Breast epithelium (tissue), 3 donors: ENCODE measurements at regions not wholly inside any gene's neighbourhood (a gene's known extent, or its start where the extent isn't known, plus 50 kb on each side); places are given as distances from the start of the nearest gene placed in this dataset.

Experiments used
- CTCF ChIP-seq, 3 donors: fragments of 450-650 bp; IDR thresholded peaks; one replicate each; pipeline ENCODE4 v1.5.1; 2016 to 2017; ENCODE audit warnings: antibody characterized with exemption in 3 of 3, mild to moderate bottlenecking in 3 of 3, moderate library complexity in 3 of 3
- POLR2A ChIP-seq: fragments of 450-650 bp; IDR thresholded peaks from one replicate; pipeline ENCODE4 v1.6.1; 2016; ENCODE audit warnings: antibody characterized with exemption, mild to moderate bottlenecking, moderate library complexity
- POLR2AphosphoS5 ChIP-seq, 3 donors: sonication (generic); formaldehyde crosslinking; IDR thresholded peaks; one replicate each; pipeline ENCODE4 v1.6.1; 2017; ENCODE audit warnings: antibody characterized with exemption in 3 of 3

GRCh38 chr16:72301523-72302236 lies 129.7 kb upstream of the PMFBP1 start:
- TF ChIP-seq CTCF (IDR thresholded peaks at IDR 0.05) (no peak), POLR2A (no peak), POLR2AphosphoS5 (IDR thresholded peaks at IDR 0.05) (no peak)
